Activated naive CD4-positive, alpha-beta T cell treated with anti-CD3 and anti-CD28 coated beads for 36 hours (primary cell): ENCODE measurements at regions not wholly inside any gene's neighbourhood (a gene's known extent, or its start where the extent isn't known, plus 50 kb on each side); places are given as distances from the start of the nearest gene placed in this dataset.

ENCODE experiments used
- CTCF ChIA-PET: fragments of 350-600 bp; sonication (Branson Sonifier 250); formaldehyde crosslinking; loops from one replicate; lab custom pipeline; 2021; ENCODE audit warnings: antibody characterized with exemption; lab: Charles Lee
- DNase-seq: peaks from one replicate; pipeline ENCODE4 v3.0.0-alpha.2; 2020
- H3K27ac Mint-ChIP-seq: one replicate; pipeline ENCODE4 v1.8.0; 2021; ENCODE audit warnings: mild to moderate bottlenecking, mixed read lengths
- H3K27me3 Mint-ChIP-seq: one replicate; pipeline ENCODE4 v1.8.0; 2021; ENCODE audit warnings: low read depth, mixed read lengths
- H3K36me3 Mint-ChIP-seq: one replicate; pipeline ENCODE4 v1.8.0; 2021; ENCODE audit warnings: low read depth, mixed read lengths
- H3K4me1 Mint-ChIP-seq: one replicate; pipeline ENCODE4 v1.8.0; 2021; ENCODE audit warnings: low read depth, mixed read lengths
- H3K4me3 Mint-ChIP-seq: one replicate; pipeline ENCODE4 v1.8.0; 2021; ENCODE audit warnings: mild to moderate bottlenecking, moderate library complexity, mixed read lengths
- H3K9me3 Mint-ChIP-seq: one replicate; pipeline ENCODE4 v1.8.0; 2021; ENCODE audit warnings: mixed read lengths
- intact Hi-C: fragments of 100-400 bp; cut with micrococcal nuclease; formaldehyde crosslinking; loops from one replicate; pipeline ENCODE4 v1.15.1; 2023

DNA sequence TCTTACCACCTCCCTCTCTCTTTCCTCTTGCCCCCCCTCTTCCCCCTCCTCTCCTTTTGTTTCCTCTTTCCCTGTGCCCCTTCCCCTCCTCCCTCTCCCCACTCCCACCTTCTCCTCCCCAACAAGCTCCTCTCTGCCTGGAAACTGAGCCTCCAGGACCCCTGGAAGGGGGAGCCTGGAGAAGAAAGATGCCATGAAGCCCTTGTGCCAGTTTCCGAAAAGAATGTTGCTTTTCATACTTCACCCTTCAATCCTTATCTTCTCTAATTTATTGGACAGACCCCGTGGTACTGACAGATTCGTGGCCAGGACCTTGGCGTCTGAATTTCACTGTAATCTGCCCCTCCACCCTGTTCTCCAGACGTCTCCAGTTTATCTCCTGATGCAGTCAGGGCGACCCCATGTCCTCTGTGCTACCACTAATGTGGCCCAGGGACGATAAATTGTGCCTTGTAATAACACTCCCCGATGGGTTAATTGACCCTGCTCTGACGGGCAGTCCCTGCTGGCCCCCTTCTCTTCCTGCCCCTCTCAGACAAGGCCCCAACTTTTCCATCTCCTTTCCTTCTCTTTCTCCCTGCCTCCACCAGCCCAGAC lies 138.4 kb upstream of the GSE1 start:
- no peak overlapping the region for H3K4me3 Mint-ChIP-seq
- no peaks in the 10 kb centered on the region for H3K4me1 Mint-ChIP-seq
- no peak for DNase-seq
- no peak overlapping the region for H3K27ac Mint-ChIP-seq
- peaks cover 4% of the 10 kb centered on the region for H3K27me3 Mint-ChIP-seq
- no peaks in the 10 kb centered on the region for H3K9me3 Mint-ChIP-seq
- H3K36me3 Mint-ChIP-seq: no peaks in the 10 kb centered on the region
- CTCF ChIA-PET: no interaction called here
- intact Hi-C loops: no loop called here

- Mint-ChIP-seq H3K4me1 (no peaks in the 10 kb centered on the region), H3K4me3 (no peak overlapping the region), H3K36me3 (no peaks in the 10 kb centered on the region), H3K9me3 (no peaks in the 10 kb centered on the region), H3K27ac (no peak overlapping the region), H3K27me3 (peaks cover 4% of the 10 kb centered on the region)
- intact Hi-C loops: no loop called here
- CTCF ChIA-PET: no interaction called here
- DNase-seq: no peak
Measured at GRCh38 chr16:85475233-85475632, 137.9 kb upstream of the GSE1 start.

DNA sequence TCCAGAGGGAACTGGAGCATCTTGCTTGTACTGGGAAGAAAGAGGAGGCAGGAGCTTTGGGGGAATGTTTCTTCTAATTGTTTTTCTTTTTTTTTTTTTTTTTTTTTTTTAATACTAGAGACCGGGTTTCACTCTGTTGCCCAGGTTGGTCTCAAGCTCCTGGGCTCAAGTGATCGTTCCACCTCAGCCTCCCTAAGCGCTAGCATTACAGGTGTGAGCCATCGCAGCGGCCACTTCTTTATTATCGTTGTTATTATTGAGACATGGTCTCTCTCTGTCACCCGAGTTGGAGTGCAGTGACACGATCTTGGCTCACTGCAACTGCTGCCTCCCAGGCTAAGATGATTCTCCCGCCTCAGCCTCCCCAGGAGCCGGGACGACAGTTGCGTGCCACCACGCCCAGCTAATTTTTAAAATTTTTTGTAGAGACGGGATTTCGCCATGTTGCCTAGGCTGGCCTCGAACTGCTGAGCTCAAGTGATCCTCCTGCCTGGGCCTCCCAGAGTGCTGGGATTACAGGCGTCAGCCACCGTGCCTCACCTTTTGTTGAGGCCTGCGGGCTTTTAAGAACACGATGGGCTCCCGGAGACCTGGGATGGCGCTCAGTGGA lies 137.3 kb upstream of the GSE1 start:
- CTCF ChIA-PET: no interaction called here
- H3K4me1 Mint-ChIP-seq: no peaks in the 10 kb centered on the region
- H3K27me3 Mint-ChIP-seq: peaks cover 4% of the 10 kb centered on the region
- no peaks in the 10 kb centered on the region for H3K36me3 Mint-ChIP-seq
- no peak for DNase-seq
- no peak overlapping the region for H3K4me3 Mint-ChIP-seq
- no peak overlapping the region for H3K27ac Mint-ChIP-seq
- H3K9me3 Mint-ChIP-seq: no peaks in the 10 kb centered on the region
- intact Hi-C loops: no loop called here

DNA sequence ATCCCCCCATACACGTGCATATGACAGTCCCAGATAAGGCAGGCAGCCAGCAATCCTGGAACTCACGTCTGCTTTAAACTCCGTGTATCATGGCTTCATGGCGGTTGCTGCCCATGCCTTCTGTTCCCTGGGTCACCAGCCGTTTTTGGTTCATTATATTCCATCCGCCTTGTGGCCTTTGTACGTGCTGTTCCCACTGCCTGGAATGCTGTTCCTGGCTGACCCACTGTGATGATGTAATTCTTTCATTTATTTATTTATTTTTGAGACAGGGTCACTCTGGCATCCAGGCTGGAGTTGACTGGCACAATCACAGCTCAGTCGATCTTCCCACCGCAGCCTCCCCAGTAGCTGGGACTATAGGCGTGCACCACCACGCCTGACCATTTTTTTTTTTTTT lies 136.7 kb upstream of the GSE1 start:
- intact Hi-C loops: no loop called here
- no peak for DNase-seq
- H3K4me1 Mint-ChIP-seq: no peaks in the 10 kb centered on the region
- peaks cover 4% of the 10 kb centered on the region for H3K27me3 Mint-ChIP-seq
- CTCF ChIA-PET: no interaction called here
- no peaks in the 10 kb centered on the region for H3K36me3 Mint-ChIP-seq
- no peak overlapping the region for H3K27ac Mint-ChIP-seq
- H3K9me3 Mint-ChIP-seq: no peaks in the 10 kb centered on the region
- H3K4me3 Mint-ChIP-seq: no peak overlapping the region

- CTCF ChIA-PET: interaction anchor here (0.7 to 0.8 kb wide), 2 partner anchors 80 to 86 kb away, joined by 3 to 4 read pairs; no protein-coding TSS in a partner anchor
- Mint-ChIP-seq H3K4me3 (no peak overlapping the region), H3K4me1 (no peaks in the 10 kb centered on the region), H3K9me3 (no peaks in the 10 kb centered on the region), H3K36me3 (no peaks in the 10 kb centered on the region), H3K27ac (no peak overlapping the region), H3K27me3 (peaks cover 4% of the 10 kb centered on the region)
- DNase-seq: no peak
- intact Hi-C loops: no loop called here
Measured at GRCh38 chr16:85477801-85478363, 135.2 kb upstream of the GSE1 start.

DNA sequence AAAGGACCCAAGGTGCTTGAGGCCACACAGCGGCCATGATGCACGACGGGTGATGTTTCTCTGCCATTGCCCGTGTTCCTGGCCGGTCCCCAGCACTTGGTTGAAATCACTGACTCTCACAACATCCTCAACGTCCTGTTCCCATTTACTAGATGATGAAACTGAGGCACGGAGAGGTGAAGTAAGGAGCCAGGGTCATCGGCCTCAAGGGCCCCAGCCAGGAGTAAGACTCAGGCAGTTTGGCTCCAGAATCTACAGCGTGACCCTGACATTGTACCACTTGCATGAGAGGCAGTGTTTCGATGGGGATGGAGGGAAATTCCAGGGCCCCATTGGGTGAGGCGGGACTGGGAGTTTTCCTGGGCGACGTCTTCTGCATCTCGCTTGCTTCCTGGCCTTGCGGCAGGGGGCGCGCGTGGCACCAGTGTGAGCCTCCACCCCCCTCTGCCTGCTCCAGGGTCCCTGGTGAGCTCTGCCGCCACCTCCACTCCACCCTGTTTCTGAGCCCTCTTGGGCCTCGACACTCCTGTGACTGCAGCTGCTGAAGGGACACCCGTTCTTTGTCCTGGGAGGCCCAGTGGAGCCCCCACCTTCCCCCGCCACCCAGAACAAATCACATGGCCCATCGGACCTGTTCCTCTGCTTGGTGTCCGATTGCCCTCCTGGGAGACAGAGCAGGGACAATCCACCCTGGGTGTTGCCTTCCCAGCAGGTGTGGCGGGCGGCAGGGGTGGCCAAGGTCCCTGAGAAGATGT lies 133.0 kb upstream of the GSE1 start:
- CTCF ChIA-PET: interaction anchor here (1.0 to 1.3 kb wide), 4 partner anchors 11 to 135 kb away, joined by 3 to 4 read pairs (median 3); no protein-coding TSS in a partner anchor
- Mint-ChIP-seq H3K9me3 (no peaks in the 10 kb centered on the region), H3K4me3 (no peak overlapping the region), H3K27me3 (no peaks in the 10 kb centered on the region), H3K27ac (no peak overlapping the region), H3K36me3 (no peaks in the 10 kb centered on the region), H3K4me1 (no peaks in the 10 kb centered on the region)
- intact Hi-C loops: no loop called here
- DNase-seq: peak; percentile 12

DNA sequence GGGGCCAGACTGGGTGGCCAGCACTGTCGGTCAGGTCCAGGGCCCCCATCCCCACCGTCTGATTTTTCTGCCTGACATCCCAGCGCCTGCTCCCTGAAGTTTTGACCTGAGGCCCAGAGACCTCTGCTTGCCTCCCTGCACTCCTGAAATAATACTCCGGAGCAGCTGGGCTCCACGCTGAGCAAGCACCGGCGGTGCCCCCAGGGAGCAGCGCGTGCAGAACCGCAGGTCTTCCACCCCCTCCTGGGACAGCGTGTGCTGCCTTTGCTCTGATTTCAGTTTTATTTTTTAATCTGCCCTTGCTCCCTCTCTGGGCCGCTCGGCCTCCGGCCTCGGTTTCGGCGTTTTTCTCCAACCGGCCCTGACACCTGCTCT lies 132.4 kb upstream of the GSE1 start:
- Mint-ChIP-seq H3K9me3 (no peaks in the 10 kb centered on the region), H3K27ac (no peak overlapping the region), H3K4me3 (no peak overlapping the region), H3K36me3 (no peaks in the 10 kb centered on the region), H3K4me1 (no peaks in the 10 kb centered on the region), H3K27me3 (no peaks in the 10 kb centered on the region)
- CTCF ChIA-PET: interaction anchor here (0.7 to 1.0 kb wide), 2 partner anchors 74 to 129 kb away, joined by 3 to 4 read pairs; no protein-coding TSS in a partner anchor
- DNase-seq: no peak
- intact Hi-C loops: no loop called here

GRCh38 chr16:85481206-85481605 lies 131.9 kb upstream of the GSE1 start:
- intact Hi-C loops: no loop called here
- Mint-ChIP-seq H3K36me3 (no peaks in the 10 kb centered on the region), H3K27ac (no peak overlapping the region), H3K9me3 (no peaks in the 10 kb centered on the region), H3K4me3 (no peak overlapping the region), H3K4me1 (no peaks in the 10 kb centered on the region), H3K27me3 (no peaks in the 10 kb centered on the region)
- CTCF ChIA-PET: interaction anchor here (0.7 to 1.2 kb wide), 2 partner anchors 129 to 135 kb away, joined by 3 to 5 read pairs; no protein-coding TSS in a partner anchor
- DNase-seq: no peak

- H3K4me3 Mint-ChIP-seq: no peak overlapping the region
- intact Hi-C loops: no loop called here
- no peaks in the 10 kb centered on the region for H3K27me3 Mint-ChIP-seq
- H3K9me3 Mint-ChIP-seq: no peaks in the 10 kb centered on the region
- no peaks in the 10 kb centered on the region for H3K4me1 Mint-ChIP-seq
- no peak overlapping the region for H3K27ac Mint-ChIP-seq
- H3K36me3 Mint-ChIP-seq: no peaks in the 10 kb centered on the region
- CTCF ChIA-PET: interaction anchor here (0.7 to 1.2 kb wide), 2 partner anchors 128 to 134 kb away, joined by 3 to 5 read pairs; no protein-coding TSS in a partner anchor
- no peak for DNase-seq
Measured at GRCh38 chr16:85481738-85482137, 131.4 kb upstream of the GSE1 start.

GRCh38 chr16:85483424-85483823 lies 129.7 kb upstream of the GSE1 start:
- H3K36me3 Mint-ChIP-seq: no peaks in the 10 kb centered on the region
- no peaks in the 10 kb centered on the region for H3K9me3 Mint-ChIP-seq
- no peak overlapping the region for H3K27ac Mint-ChIP-seq
- H3K27me3 Mint-ChIP-seq: no peaks in the 10 kb centered on the region
- no peak for DNase-seq
- H3K4me3 Mint-ChIP-seq: no peak overlapping the region
- intact Hi-C loops: no loop called here
- CTCF ChIA-PET: no interaction called here
- no peaks in the 10 kb centered on the region for H3K4me1 Mint-ChIP-seq

DNA sequence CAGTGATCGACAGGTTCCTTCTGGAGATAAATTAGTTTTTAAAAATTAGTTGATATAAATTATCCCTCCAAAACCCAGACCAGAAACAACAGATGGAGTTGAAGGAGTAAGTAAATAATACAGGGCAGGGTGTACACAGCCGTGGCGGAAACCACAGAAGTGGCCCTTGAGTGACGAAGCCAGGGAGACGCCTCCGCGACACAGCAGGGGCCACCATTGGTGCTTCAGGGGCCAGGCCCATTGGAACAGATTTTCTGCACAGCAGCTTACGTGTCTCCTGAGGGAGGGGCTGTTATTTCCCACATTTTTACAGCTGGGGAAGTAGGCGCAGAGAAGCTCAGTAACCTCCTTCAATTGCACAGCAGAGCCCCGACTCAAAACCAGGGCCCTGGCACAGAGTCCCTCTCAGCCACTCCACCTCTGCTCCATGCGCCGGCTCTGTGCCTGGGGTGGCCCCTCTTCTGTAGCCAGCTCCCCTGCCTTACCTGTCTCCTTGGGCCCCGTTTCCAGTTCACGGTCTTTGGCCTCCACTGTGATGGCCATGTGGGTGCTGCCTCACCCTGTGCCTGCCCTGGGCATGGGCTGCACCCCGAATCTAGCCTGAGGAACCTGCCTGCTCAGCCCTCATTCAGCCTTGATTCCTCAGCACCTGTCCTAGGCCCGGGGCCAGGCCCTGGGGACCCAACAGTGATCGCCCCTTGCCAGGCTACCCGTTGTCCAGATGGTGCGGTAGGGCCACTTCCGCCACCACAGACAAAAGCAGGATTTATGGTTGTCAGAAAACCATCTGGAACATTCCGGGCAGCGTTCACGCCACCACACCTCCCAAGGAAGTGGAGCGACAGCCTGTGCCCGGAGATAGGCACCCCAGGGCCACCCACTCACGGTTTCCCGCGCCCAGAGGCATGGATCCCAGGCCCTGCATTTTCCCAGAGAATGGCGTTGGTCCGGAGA lies 128.5 kb upstream of the GSE1 start:
- no peaks in the 10 kb centered on the region for H3K4me1 Mint-ChIP-seq
- no peak overlapping the region for H3K27ac Mint-ChIP-seq
- no peaks in the 10 kb centered on the region for H3K36me3 Mint-ChIP-seq
- H3K9me3 Mint-ChIP-seq: no peaks in the 10 kb centered on the region
- intact Hi-C loops: no loop called here
- DNase-seq: no peak
- no peaks in the 10 kb centered on the region for H3K27me3 Mint-ChIP-seq
- no peak overlapping the region for H3K4me3 Mint-ChIP-seq
- CTCF ChIA-PET: no interaction called here

GRCh38 chr16:85485379-85485778 lies 127.7 kb upstream of the GSE1 start:
- no peak for DNase-seq
- Mint-ChIP-seq H3K27me3 (no peaks in the 10 kb centered on the region), H3K36me3 (no peaks in the 10 kb centered on the region), H3K4me3 (no peak overlapping the region), H3K4me1 (no peaks in the 10 kb centered on the region), H3K27ac (no peak overlapping the region), H3K9me3 (no peaks in the 10 kb centered on the region)
- CTCF ChIA-PET: no interaction called here
- intact Hi-C loops: no loop called here
